Activated T-cell treated with anti-CD3 and anti-CD28 coated beads for 4 hours (primary cell): ENCODE measurements at regions not wholly inside any gene's neighbourhood (a gene's known extent, or its start where the extent isn't known, plus 50 kb on each side); places are given as distances from the start of the nearest gene placed in this dataset.

Source experiments
- DNase-seq: peaks from one replicate; pipeline ENCODE4 v3.0.0-alpha.2; 2020

- no peak for DNase-seq
These were observed 179.4 kb upstream of the HS6ST1 start for GRCh38 chr2:128498086-128498485.

GRCh38 chr2:128498589-128498988 lies 179.9 kb upstream of the HS6ST1 start:
- DNase-seq, result no peak

- no peak for DNase-seq
These were observed 180.9 kb upstream of the HS6ST1 start for GRCh38 chr2:128499367-128500137.

GRCh38 chr2:128500138-128500800 lies 181.6 kb upstream of the HS6ST1 start:
- DNase-seq, result no peak

GRCh38 chr2:128501006-128501690 lies 182.5 kb upstream of the HS6ST1 start:
- no peak for DNase-seq

- DNase-seq, result no peak
These were observed 183.0 kb upstream of the HS6ST1 start for GRCh38 chr2:128501700-128502099.

- DNase-seq, result no peak
These were observed 183.5 kb upstream of the HS6ST1 start for GRCh38 chr2:128502200-128502599.

- DNase-seq, result no peak
These were observed 184.1 kb upstream of the HS6ST1 start for GRCh38 chr2:128502638-128503246.

GRCh38 chr2:128503399-128504245 lies 185.0 kb upstream of the HS6ST1 start:
- no peak for DNase-seq

- DNase-seq, result no peak
These were observed 185.8 kb upstream of the HS6ST1 start for GRCh38 chr2:128504246-128505149.

GRCh38 chr2:128505150-128505490 lies 186.5 kb upstream of the HS6ST1 start:
- DNase-seq, result no peak

GRCh38 chr2:128505575-128506526 lies 187.2 kb upstream of the HS6ST1 start:
- no peak for DNase-seq

- no peak for DNase-seq
These were observed 187.9 kb upstream of the HS6ST1 start for GRCh38 chr2:128506534-128506933.

- DNase-seq, result no peak
These were observed 192.2 kb upstream of the HS6ST1 start for GRCh38 chr2:128510701-128511397.

GRCh38 chr2:128511731-128512378 lies 193.2 kb upstream of the HS6ST1 start:
- no peak for DNase-seq

- DNase-seq, result no peak
These were observed 193.9 kb upstream of the HS6ST1 start for GRCh38 chr2:128512379-128513115.

GRCh38 chr2:128513116-128513960 lies 194.7 kb upstream of the HS6ST1 start:
- no peak for DNase-seq

- DNase-seq, result no peak
These were observed 195.3 kb upstream of the HS6ST1 start for GRCh38 chr2:128513961-128514283.
